ENCODE measurements at regions not wholly inside any gene's neighbourhood (a gene's known extent, or its start where the extent isn't known, plus 50 kb on each side); places are given as distances from the start of the nearest gene placed in this dataset.
"Not testable (repeated sequence)": the region's sequence is repeated elsewhere in the genome, so short reads cannot be mapped to it uniquely, and the experiment has no call there.

GRCh38 chr14:101634850-101635748 lies 73.8 kb downstream of the DIO3 start:
- no peak for DNase-seq (ENCODE audit: low read depth)

- DNase-seq (ENCODE audit: low read depth) = no peak
These were observed 74.7 kb downstream of the DIO3 start for GRCh38 chr14:101635749-101636560.

- DNase-seq (ENCODE audit: low read depth) = no peak
These were observed 78.0 kb downstream of the DIO3 start for GRCh38 chr14:101639241-101639833.

- no peak for DNase-seq (ENCODE audit: low read depth)
These were observed 82.4 kb downstream of the DIO3 start for GRCh38 chr14:101643651-101644050.

GRCh38 chr14:101654051-101654450 lies 92.8 kb downstream of the DIO3 start:
- no peak for DNase-seq (ENCODE audit: low read depth)

- no peak for DNase-seq (ENCODE audit: low read depth)
These were observed 96.1 kb downstream of the DIO3 start for GRCh38 chr14:101657372-101657771.

GRCh38 chr14:101665478-101666078 lies 95.9 kb upstream of the PPP2R5C start:
- peak; percentile 8 for DNase-seq (ENCODE audit: low read depth)

GRCh38 chr14:101666264-101666663 lies 95.2 kb upstream of the PPP2R5C start:
- DNase-seq (ENCODE audit: low read depth) = no peak

- DNase-seq (ENCODE audit: low read depth) = no peak
These were observed 91.9 kb upstream of the PPP2R5C start for GRCh38 chr14:101669629-101670028.

- no peak for DNase-seq (ENCODE audit: low read depth)
These were observed 87.6 kb upstream of the PPP2R5C start for GRCh38 chr14:101673873-101674272.

- DNase-seq (ENCODE audit: low read depth) = not testable (repeated sequence)
These were observed 85.7 kb upstream of the PPP2R5C start for GRCh38 chr14:101675835-101676234.

- DNase-seq (ENCODE audit: low read depth) = not testable (repeated sequence)
These were observed 83.6 kb upstream of the PPP2R5C start for GRCh38 chr14:101677912-101678327.

- no peak for DNase-seq (ENCODE audit: low read depth)
These were observed 79.7 kb upstream of the PPP2R5C start for GRCh38 chr14:101681795-101682194.

GRCh38 chr14:101683365-101683764 lies 78.1 kb upstream of the PPP2R5C start:
- DNase-seq (ENCODE audit: low read depth) = no peak

- no peak for DNase-seq (ENCODE audit: low read depth)
These were observed 73.6 kb upstream of the PPP2R5C start for GRCh38 chr14:101687756-101688546.

- no peak for DNase-seq (ENCODE audit: low read depth)
These were observed 72.4 kb upstream of the PPP2R5C start for GRCh38 chr14:101689039-101689501.

GRCh38 chr14:101689966-101690365 lies 71.5 kb upstream of the PPP2R5C start:
- not testable (repeated sequence) for DNase-seq (ENCODE audit: low read depth)

GRCh38 chr14:101695659-101696058 lies 65.8 kb upstream of the PPP2R5C start:
- DNase-seq (ENCODE audit: low read depth) = no peak

GRCh38 chr14:101704140-101704539 lies 57.4 kb upstream of the PPP2R5C start:
- DNase-seq (ENCODE audit: low read depth) = no peak

- no peak for DNase-seq (ENCODE audit: low read depth)
These were observed 55.6 kb upstream of the PPP2R5C start for GRCh38 chr14:101705733-101706508.

All from CMK (cell line).